H1 (cell line): ENCODE measurements at regions not wholly inside any gene's neighbourhood (a gene's known extent, or its start where the extent isn't known, plus 50 kb on each side); places are given as distances from the start of the nearest gene placed in this dataset.

Source experiments
- CTCF ChIA-PET: fragments of 300-600 bp; sonication (Branson Sonifier 250); formaldehyde crosslinking; loops from one replicate; lab custom pipeline; 2021; ENCODE audit not compliant: partially characterized antibody; lab: Charles Lee
- POLR2A ChIA-PET: fragments of 300-600 bp; sonication (Branson Sonifier 250); formaldehyde crosslinking; loops from one replicate; lab custom pipeline; 2021; ENCODE audit warnings: inconsistent platforms; ENCODE audit not compliant: partially characterized antibody; lab: Charles Lee
- DNase-seq, 2 experiments: peaks; one replicate each; pipeline versions ENCODE4 v3.0.0 to v3.0.0-alpha.2; 2010 to 2022; ENCODE audit warnings: low spot score in 2 of 2, low read depth in 1 of 2, mixed read lengths in 1 of 2
- FAIRE-seq: peaks from 2 replicates; lab custom pipeline; 2011; peaks lifted over from hg19 to GRCh38; lab: Jason Lieb, UNC
- H2AFZ ChIP-seq: 2 replicates; pipeline ENCODE4 v1.8.1; 2012; ENCODE audit warnings: low read length, inconsistent platforms
- H2AK5ac ChIP-seq: 2 replicates; pipeline ENCODE4 v1.6.1; 2013; ENCODE audit warnings: low read depth, low read length
- H2BK120ac ChIP-seq: replicated peaks from 2 replicates; pipeline ENCODE3; 2013; ENCODE audit warnings: low read depth, low read length, inconsistent platforms
- H2BK12ac ChIP-seq: 2 replicates; pipeline ENCODE4 v1.6.1; 2013; ENCODE audit warnings: low read depth, low read length
- H2BK15ac ChIP-seq: 2 replicates; pipeline ENCODE4 v1.6.1; 2013; ENCODE audit warnings: low read length
- H2BK20ac ChIP-seq: 2 replicates; pipeline ENCODE4 v1.6.1; 2013; ENCODE audit warnings: low read length
- H2BK5ac ChIP-seq: 2 replicates; pipeline ENCODE4 v1.6.1; 2013; ENCODE audit warnings: low read depth, low read length
- H3K14ac ChIP-seq: 2 replicates; pipeline ENCODE4 v1.6.1; 2013; ENCODE audit warnings: inconsistent platforms; ENCODE audit not compliant: insufficient read length
- H3K18ac ChIP-seq: 2 replicates; pipeline ENCODE4 v1.6.1; 2013; ENCODE audit warnings: low read length; ENCODE audit errors: extremely low read depth
- H3K23ac ChIP-seq: 2 replicates; pipeline ENCODE4 v1.6.1; 2013; ENCODE audit warnings: inconsistent platforms; ENCODE audit not compliant: insufficient read length
- H3K23me2 ChIP-seq: 2 replicates; pipeline ENCODE4 v1.6.1; 2013; ENCODE audit warnings: low read depth, low read length
- H3K27ac ChIP-seq: 2 replicates; pipeline ENCODE4 v1.6.1; 2011; ENCODE audit warnings: low read depth, low read length, inconsistent platforms
- H3K27me3 ChIP-seq, 4 experiments: replicated peaks in 1 of 4; 1 replicate in 1 of 4; 2 replicates in 3 of 4; pipeline versions ENCODE4 v1.6.1 to v1.8.1; 2011 to 2013; ENCODE audit warnings: low read length in 3 of 4, mild to moderate bottlenecking in 3 of 4, inconsistent platforms in 2 of 4, mixed read lengths in 2 of 4, moderate library complexity in 1 of 4; ENCODE audit not compliant: control insufficient read depth in 3 of 4, insufficient read depth in 3 of 4; ENCODE audit errors: extremely low read depth in 1 of 4
- H3K36me3 ChIP-seq, 4 experiments: 2 replicates each; pipeline versions ENCODE4 v1.6.1 to v1.8.1; 2011 to 2013; ENCODE audit warnings: mild to moderate bottlenecking in 4 of 4, low read length in 3 of 4, moderate library complexity in 2 of 4, control low read depth in 1 of 4, inconsistent platforms in 1 of 4; ENCODE audit not compliant: insufficient read depth in 4 of 4, control insufficient read depth in 2 of 4
- H3K4ac ChIP-seq: replicated peaks from 2 replicates; pipeline ENCODE3; 2013; ENCODE audit warnings: low read length, low read depth, mixed read lengths, inconsistent platforms; ENCODE audit not compliant: insufficient read length
- H3K4me1 ChIP-seq, 4 experiments: replicated peaks in 1 of 4; 1 replicate in 1 of 4; 2 replicates in 3 of 4; pipeline versions ENCODE4 v1.6.1 to v1.8.1; 2011 to 2013; ENCODE audit warnings: low read length in 3 of 4, inconsistent platforms in 2 of 4, mixed read lengths in 1 of 4; ENCODE audit not compliant: insufficient read depth in 4 of 4, control insufficient read depth in 3 of 4
- H3K4me2 ChIP-seq, 2 experiments: 2 replicates each; pipeline versions ENCODE4 v1.6.1 to v1.8.1; 2011 to 2013; ENCODE audit warnings: low read depth in 2 of 2, low read length in 2 of 2, control low read depth in 1 of 2, inconsistent platforms in 1 of 2, mild to moderate bottlenecking in 1 of 2; ENCODE audit not compliant: insufficient read depth in 1 of 2
- H3K4me3 ChIP-seq, 4 experiments: fragments of 200-600, 300-600 bp in 1 of 4; sonication (generic), shearing (Covaris generic), sonication (Bioruptor Twin) in 1 of 4; 2 replicates each; pipeline versions ENCODE4 v1.5.1 to v1.8.1; 2011 to 2016; ENCODE audit warnings: low read length in 4 of 4, low read depth in 3 of 4, control low read depth in 2 of 4, inconsistent platforms in 2 of 4, mild to moderate bottlenecking in 2 of 4, mixed read lengths in 1 of 4, moderate library complexity in 1 of 4; ENCODE audit not compliant: insufficient read depth in 2 of 4; ENCODE audit errors: extremely low read depth in 1 of 4
- H3K56ac ChIP-seq: replicated peaks from 2 replicates; pipeline ENCODE3; 2013; ENCODE audit warnings: low read depth, mild to moderate bottlenecking, mixed read lengths, low read length, inconsistent platforms; ENCODE audit not compliant: insufficient read length
- H3K79me1 ChIP-seq: 2 replicates; pipeline ENCODE4 v1.6.1; 2013; ENCODE audit warnings: low read depth, low read length, control low read depth
- H3K79me2 ChIP-seq, 2 experiments: 2 replicates each; pipeline versions ENCODE4 v1.6.1 to v1.8.1; 2012 to 2013; ENCODE audit warnings: low read length in 2 of 2, mild to moderate bottlenecking in 2 of 2, inconsistent platforms in 1 of 2; ENCODE audit not compliant: insufficient read depth in 2 of 2, control insufficient read depth in 1 of 2
- H3K9ac ChIP-seq, 4 experiments: replicated peaks in 1 of 4; 1 replicate in 1 of 4; 2 replicates in 3 of 4; pipeline versions ENCODE4 v1.6.1 to v1.8.1; 2011 to 2013; ENCODE audit warnings: low read depth in 3 of 4, low read length in 3 of 4, control low read depth in 2 of 4, mild to moderate bottlenecking in 2 of 4, moderate library complexity in 2 of 4, inconsistent platforms in 1 of 4; ENCODE audit errors: extremely low read depth in 1 of 4
- H3K9me3 ChIP-seq, 2 experiments: 2 replicates each; pipeline versions ENCODE4 v1.6.1 to v1.8.1; 2012 to 2013; ENCODE audit warnings: mild to moderate bottlenecking in 2 of 2, moderate library complexity in 2 of 2, control low read depth in 1 of 2, inconsistent platforms in 1 of 2, low read depth in 1 of 2, low read length in 1 of 2, mixed read lengths in 1 of 2; ENCODE audit not compliant: insufficient read depth in 2 of 2
- H4K20me1 ChIP-seq, 2 experiments: replicated peaks in 1 of 2; 2 replicates each; pipeline versions ENCODE3 to v1.8.1; 2011 to 2013; ENCODE audit warnings: inconsistent platforms in 2 of 2, low read length in 2 of 2, mild to moderate bottlenecking in 1 of 2; ENCODE audit not compliant: insufficient read depth in 2 of 2, control insufficient read depth in 1 of 2
- H4K5ac ChIP-seq: 2 replicates; pipeline ENCODE4 v1.6.1; 2013; ENCODE audit warnings: low read length, low read depth, mixed read lengths, inconsistent platforms; ENCODE audit not compliant: insufficient read length
- H4K8ac ChIP-seq: 2 replicates; pipeline ENCODE4 v1.8.0; 2013; ENCODE audit warnings: mild to moderate bottlenecking, moderate library complexity, low read length, inconsistent platforms; ENCODE audit not compliant: insufficient read depth; ENCODE audit errors: extremely low read depth
- H4K91ac ChIP-seq: replicated peaks from 2 replicates; pipeline ENCODE3; 2013; ENCODE audit warnings: low read length, mixed read lengths, inconsistent platforms; ENCODE audit not compliant: insufficient read length
- ASH2L ChIP-seq: fragments of 200-600, 300-600 bp; sonication (generic); IDR thresholded peaks from one replicate; pipeline ENCODE4 v1.7.1; 2017; ENCODE audit warnings: low read length
- BACH1 ChIP-seq: IDR thresholded peaks from 2 replicates; pipeline ENCODE4 v1.6.1; 2012; ENCODE audit warnings: low read length, improper control_type of control experiment
- BCL11A ChIP-seq, 2 experiments: IDR thresholded peaks; one replicate each; pipeline ENCODE4 v1.6.1; 2011; ENCODE audit warnings: low read depth in 2 of 2, low read length in 2 of 2, mild to moderate bottlenecking in 2 of 2
- CBX5 ChIP-seq: fragments of 300-800, 300-1000 bp; sonication (generic); IDR thresholded peaks from 2 replicates; pipeline ENCODE4 v1.7.1; 2016; ENCODE audit warnings: antibody characterized with exemption, low read length, low read depth
- CHD2 ChIP-seq: IDR thresholded peaks from 2 replicates; pipeline ENCODE4 v1.6.1; 2012; ENCODE audit warnings: low read length, improper control_type of control experiment
- EP300 ChIP-seq, 2 experiments: IDR thresholded peaks; 1 replicate in 1 of 2; 2 replicates in 1 of 2; pipeline ENCODE4 v1.6.1; 2011 to 2012; ENCODE audit warnings: low read depth in 2 of 2, low read length in 2 of 2, mild to moderate bottlenecking in 2 of 2, borderline replicate concordance in 1 of 2, inconsistent platforms in 1 of 2, moderate library complexity in 1 of 2
- JUND ChIP-seq: IDR thresholded peaks from 2 replicates; pipeline ENCODE4 v1.6.1; 2011; ENCODE audit warnings: mild to moderate bottlenecking, improper control_type of control experiment, low read length
- NRF1 ChIP-seq: IDR thresholded peaks from 2 replicates; pipeline ENCODE4 v1.6.1; 2011; ENCODE audit warnings: mild to moderate bottlenecking, low read depth, low read length, improper control_type of control experiment
- POLR2A ChIP-seq, 2 experiments: IDR thresholded peaks; 1 replicate in 1 of 2; 2 replicates in 1 of 2; pipeline ENCODE4 v1.6.1; 2011; ENCODE audit warnings: low read depth in 2 of 2, low read length in 2 of 2, mild to moderate bottlenecking in 2 of 2; ENCODE audit errors: control extremely low read depth in 1 of 2
- RFX5 ChIP-seq: IDR thresholded peaks from 2 replicates; pipeline ENCODE4 v1.6.1; 2011; ENCODE audit warnings: low read depth, low read length, improper control_type of control experiment, borderline replicate concordance
- SIN3A ChIP-seq, 2 experiments: IDR thresholded peaks in 1 of 2; conservative IDR thresholded peaks in 1 of 2; 2 replicates each; pipeline ENCODE4 v1.6.1; 2011 to 2012; ENCODE audit warnings: low read length in 2 of 2, improper control_type of control experiment in 1 of 2, low read depth in 1 of 2, mild to moderate bottlenecking in 1 of 2
- SIRT6 ChIP-seq: IDR thresholded peaks from one replicate; pipeline ENCODE4 v1.7.1; 2012; ENCODE audit warnings: low read length, inconsistent platforms
- SP1 ChIP-seq: IDR thresholded peaks from 2 replicates; pipeline ENCODE4 v1.6.1; 2011; ENCODE audit warnings: low read depth, low read length
- SP4 ChIP-seq: IDR thresholded peaks from 2 replicates; pipeline ENCODE4 v1.6.1; 2012; ENCODE audit warnings: low read length, inconsistent platforms
- TAF7 ChIP-seq: optimal IDR thresholded peaks from 2 replicates; pipeline ENCODE3; 2011; ENCODE audit warnings: low read depth, mild to moderate bottlenecking, inconsistent platforms, low read length, moderate library complexity, borderline replicate concordance
- ZNF274 ChIP-seq: IDR thresholded peaks from 2 replicates; pipeline ENCODE4 v1.7.0; 2012; ENCODE audit warnings: low read length, borderline replicate concordance; ENCODE audit errors: extremely low read depth
- WGBS, 2 experiments: shearing (Covaris generic) in 1 of 2; methylation state at CpG; one replicate each; pipeline versions ENCODE4 v1.1.6 to v1.1.7; 2013 to 2015; ENCODE audit warnings: low lambda C conversion rate in 2 of 2, mixed read lengths in 2 of 2, inconsistent platforms in 1 of 2, low coverage in 1 of 2, missing lambda C conversion rate in 1 of 2; ENCODE audit not compliant: insufficient replicate concordance in 2 of 2, insufficient coverage in 1 of 2, insufficient read length in 1 of 2; ENCODE audit errors: extremely low coverage in 1 of 2, missing lambda C conversion rate in 1 of 2; 5-methylcytosine and 5-hydroxymethylcytosine counted together

DNA sequence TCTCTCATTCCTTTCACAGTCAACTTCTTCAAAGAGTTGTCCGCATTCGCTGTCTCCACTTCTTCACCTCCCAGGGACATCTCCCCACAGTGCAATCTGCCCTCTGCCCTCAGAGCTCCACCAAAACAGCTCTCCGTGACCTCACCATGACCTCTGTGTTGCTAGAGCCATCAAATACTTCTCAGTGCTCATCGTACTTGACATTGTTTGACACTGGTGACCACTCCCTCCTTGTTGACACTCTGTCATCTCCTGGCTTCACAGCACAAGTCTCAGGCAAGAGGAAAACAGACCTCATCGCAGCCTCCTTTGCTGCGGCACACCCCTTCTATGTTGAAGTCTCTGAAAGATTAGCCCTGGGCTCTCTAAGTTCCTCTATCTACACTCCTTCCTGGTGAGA lies 90.5 kb upstream of the CCDC160 start:
- no peaks in the 10 kb centered on the region for H3K79me1 ChIP-seq
- no peak overlapping the region for H3K9ac ChIP-seq
- H2AK5ac ChIP-seq: no peak overlapping the region
- no peak overlapping the region for H3K4me3 ChIP-seq
- H3K56ac ChIP-seq: no peak overlapping the region
- ChIA-PET POLR2A (no interaction called here), CTCF (no interaction called here)
- no peak overlapping the region for H2BK12ac ChIP-seq
- H4K20me1 ChIP-seq: no peaks in the 10 kb centered on the region
- H3K27ac ChIP-seq: no peak overlapping the region
- no peak overlapping the region for H2BK15ac ChIP-seq
- no peak overlapping the region for H4K8ac ChIP-seq
- H3K9me3 ChIP-seq: no peaks in the 10 kb centered on the region
- no peak overlapping the region for H4K91ac ChIP-seq
- FAIRE-seq: no peak
- no peaks in the 10 kb centered on the region for H3K36me3 ChIP-seq
- no peak overlapping the region for H3K14ac ChIP-seq
- H3K23ac ChIP-seq: no peak overlapping the region
- no peak overlapping the region for H2BK20ac ChIP-seq
- H2BK5ac ChIP-seq: no peak overlapping the region
- H3K18ac ChIP-seq: no peak overlapping the region
- no peak for DNase-seq
- H3K4me2 ChIP-seq: no peak overlapping the region
- no peak overlapping the region for H2AFZ ChIP-seq
- 86% methylated on average over 6 of the region's 6 CpGs; no CpG with 5 or more reads in 1 of the 2 experiments for WGBS, 2 experiments
- no peaks in the 10 kb centered on the region for H3K23me2 ChIP-seq
- H3K4ac ChIP-seq: no peak overlapping the region
- no peak overlapping the region for H4K5ac ChIP-seq
- no peaks in the 10 kb centered on the region for H3K79me2 ChIP-seq
- no peaks in the 10 kb centered on the region for H3K27me3 ChIP-seq
- H2BK120ac ChIP-seq: no peak overlapping the region
- H3K4me1 ChIP-seq: no peaks in the 10 kb centered on the region
- TF ChIP-seq ZNF274 (no peak), SP4 (no peak), SP1 (no peak), SIRT6 (no peak), BCL11A (IDR thresholded peaks at IDR 0.05; ENCODE audit: low read depth in 2 of 2, low read length in 2 of 2) (no peak), SIN3A (conservative IDR thresholded peaks at IDR 0.05 in 1 of 2, IDR thresholded peaks at IDR 0.05 in 1 of 2; ENCODE audit: low read depth in 1 of 2, low read length in 2 of 2) (no peak), TAF7 (no peak), NRF1 (no peak), JUND (no peak), BACH1 (no peak), ASH2L (no peak), RFX5 (no peak), POLR2A (IDR thresholded peaks at IDR 0.05; ENCODE audit: control extremely low read depth in 1 of 2, low read depth in 2 of 2, low read length in 2 of 2) (no peak), CBX5 (no peak), CHD2 (no peak), EP300 (IDR thresholded peaks at IDR 0.05; ENCODE audit: borderline replicate concordance in 1 of 2, low read depth in 2 of 2, low read length in 2 of 2) (no peak)
